Progenitor cell of endocrine pancreas (in vitro differentiated cells): ENCODE measurements at regions not wholly inside any gene's neighbourhood (a gene's known extent, or its start where the extent isn't known, plus 50 kb on each side); places are given as distances from the start of the nearest gene placed in this dataset.
"Not testable (repeated sequence)": the region's sequence is repeated elsewhere in the genome, so short reads cannot be mapped to it uniquely, and the experiment has no call there.

Source experiments
- DNase-seq: peaks from one replicate; pipeline ENCODE4 v3.0.0; 2021; ENCODE audit warnings: low spot score; ENCODE audit not compliant: unreplicated experiment
- H3K27ac Mint-ChIP-seq: 2 replicates; pipeline ENCODE4 v1.8.0; 2021; ENCODE audit warnings: mild to moderate bottlenecking, moderate library complexity, mixed read lengths
- H3K27me3 Mint-ChIP-seq: 2 replicates; pipeline ENCODE4 v1.8.0; 2021; ENCODE audit warnings: mixed read lengths
- H3K36me3 Mint-ChIP-seq: 2 replicates; pipeline ENCODE4 v1.8.0; 2022; ENCODE audit warnings: mixed read lengths; ENCODE audit not compliant: insufficient read depth
- H3K4me1 Mint-ChIP-seq: 2 replicates; pipeline ENCODE4 v1.8.0; 2021; ENCODE audit warnings: low read depth, mixed read lengths
- H3K4me3 Mint-ChIP-seq: 2 replicates; pipeline ENCODE4 v1.8.0; 2021; ENCODE audit warnings: low read depth, mild to moderate bottlenecking, moderate library complexity, mixed read lengths
- H3K9me3 Mint-ChIP-seq: 2 replicates; pipeline ENCODE4 v1.8.0; 2021; ENCODE audit warnings: low read depth, mixed read lengths
- TF ChIP-seq, protein P1 (sequence below): fragments of 200-600 bp; sonication (generic); IDR thresholded peaks from one replicate; pipeline ENCODE4 v1.5.0; 2021; ENCODE audit warnings: antibody characterized with exemption, mild to moderate bottlenecking; ENCODE audit not compliant: unreplicated experiment

DNA sequence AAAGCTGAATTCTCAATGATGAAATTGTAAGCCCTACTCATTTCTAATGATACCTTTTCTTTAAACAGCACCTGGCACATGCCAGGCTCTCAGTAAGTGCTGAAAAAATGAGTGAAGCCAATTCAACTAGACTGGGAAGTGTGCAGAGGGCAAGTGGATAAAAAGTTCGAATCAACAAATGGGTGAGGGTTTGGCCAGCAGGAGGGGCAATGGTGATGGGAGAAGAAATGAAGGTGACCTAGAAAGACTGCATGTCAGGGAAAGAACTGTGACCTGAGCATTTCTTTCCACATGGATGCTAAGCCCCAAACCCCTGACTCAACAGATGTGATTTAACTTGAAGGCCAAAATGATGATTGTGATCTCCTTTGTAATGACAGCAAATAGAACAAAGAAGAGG is 54.6 kb downstream of the DKK1 start:
- DNase-seq = no peak
- Mint-ChIP-seq H3K4me1 (no peaks in the 10 kb centered on the region), H3K9me3 (peaks cover 10% of the 10 kb centered on the region), H3K4me3 (no peak overlapping the region), H3K36me3 (peaks cover 1% of the 10 kb centered on the region), H3K27ac (no peak overlapping the region), H3K27me3 (no peaks in the 10 kb centered on the region)
- TF ChIP-seq, protein P1, sequence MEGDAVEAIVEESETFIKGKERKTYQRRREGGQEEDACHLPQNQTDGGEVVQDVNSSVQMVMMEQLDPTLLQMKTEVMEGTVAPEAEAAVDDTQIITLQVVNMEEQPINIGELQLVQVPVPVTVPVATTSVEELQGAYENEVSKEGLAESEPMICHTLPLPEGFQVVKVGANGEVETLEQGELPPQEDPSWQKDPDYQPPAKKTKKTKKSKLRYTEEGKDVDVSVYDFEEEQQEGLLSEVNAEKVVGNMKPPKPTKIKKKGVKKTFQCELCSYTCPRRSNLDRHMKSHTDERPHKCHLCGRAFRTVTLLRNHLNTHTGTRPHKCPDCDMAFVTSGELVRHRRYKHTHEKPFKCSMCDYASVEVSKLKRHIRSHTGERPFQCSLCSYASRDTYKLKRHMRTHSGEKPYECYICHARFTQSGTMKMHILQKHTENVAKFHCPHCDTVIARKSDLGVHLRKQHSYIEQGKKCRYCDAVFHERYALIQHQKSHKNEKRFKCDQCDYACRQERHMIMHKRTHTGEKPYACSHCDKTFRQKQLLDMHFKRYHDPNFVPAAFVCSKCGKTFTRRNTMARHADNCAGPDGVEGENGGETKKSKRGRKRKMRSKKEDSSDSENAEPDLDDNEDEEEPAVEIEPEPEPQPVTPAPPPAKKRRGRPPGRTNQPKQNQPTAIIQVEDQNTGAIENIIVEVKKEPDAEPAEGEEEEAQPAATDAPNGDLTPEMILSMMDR = no peak

DNA sequence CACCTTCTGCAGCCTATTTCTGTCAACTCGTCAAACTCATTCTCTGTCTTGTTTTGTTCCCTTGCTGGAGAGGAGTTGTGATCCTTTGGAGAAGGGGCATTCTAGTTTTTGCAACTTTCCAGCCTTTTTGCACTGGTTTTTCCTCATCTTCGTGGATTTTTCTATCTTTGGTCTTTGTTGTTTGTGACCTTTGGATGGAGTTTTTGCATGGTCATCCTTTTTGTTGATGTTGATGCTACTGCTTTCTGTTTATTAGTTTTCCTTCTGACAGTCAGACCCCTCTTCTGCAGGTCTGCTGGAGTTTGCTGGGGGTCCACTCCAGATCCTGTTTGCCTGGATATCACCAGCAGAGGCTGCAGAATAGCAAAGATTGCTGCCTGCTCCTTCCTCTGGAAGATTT is 60.1 kb downstream of the DKK1 start:
- H3K27ac Mint-ChIP-seq, H3K9me3 Mint-ChIP-seq, DNase-seq, H3K36me3 Mint-ChIP-seq, H3K27me3 Mint-ChIP-seq, H3K4me3 Mint-ChIP-seq: not testable (repeated sequence)
- peaks cover 29% of the 10 kb centered on the region for H3K4me1 Mint-ChIP-seq

DNA sequence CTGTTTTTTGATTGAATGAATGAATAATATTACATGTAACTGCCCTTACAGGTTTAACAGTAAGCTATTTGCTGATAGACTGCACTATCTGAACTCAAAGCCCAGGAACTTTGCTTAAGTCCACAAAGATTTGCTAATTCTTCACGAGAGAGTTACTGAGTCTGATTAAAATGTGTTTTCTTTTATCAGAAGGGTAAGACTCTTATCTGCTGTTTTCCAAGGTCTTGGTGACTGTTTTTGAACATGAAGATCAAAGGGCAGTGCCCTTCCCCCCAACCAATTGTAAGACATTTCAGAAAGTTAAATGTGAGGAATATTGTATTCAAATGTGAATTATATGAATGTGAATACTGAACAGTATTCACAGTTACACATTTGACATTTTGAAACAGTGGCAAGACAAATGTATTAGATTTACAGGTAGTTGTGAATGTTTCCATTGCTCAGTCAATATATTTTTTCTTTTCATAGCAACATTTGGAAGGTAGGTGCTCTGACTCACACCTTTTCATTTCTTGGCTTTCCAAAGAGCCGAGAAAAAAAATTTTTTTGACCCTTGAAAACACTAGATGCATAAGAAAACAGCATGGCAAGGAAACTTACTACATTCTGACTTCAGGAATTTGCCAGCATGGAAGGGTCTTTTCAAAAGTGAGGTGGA is 62.7 kb downstream of the DKK1 start:
- no peak overlapping the region for H3K4me3 Mint-ChIP-seq
- TF ChIP-seq, protein P1 = no peak

DNA sequence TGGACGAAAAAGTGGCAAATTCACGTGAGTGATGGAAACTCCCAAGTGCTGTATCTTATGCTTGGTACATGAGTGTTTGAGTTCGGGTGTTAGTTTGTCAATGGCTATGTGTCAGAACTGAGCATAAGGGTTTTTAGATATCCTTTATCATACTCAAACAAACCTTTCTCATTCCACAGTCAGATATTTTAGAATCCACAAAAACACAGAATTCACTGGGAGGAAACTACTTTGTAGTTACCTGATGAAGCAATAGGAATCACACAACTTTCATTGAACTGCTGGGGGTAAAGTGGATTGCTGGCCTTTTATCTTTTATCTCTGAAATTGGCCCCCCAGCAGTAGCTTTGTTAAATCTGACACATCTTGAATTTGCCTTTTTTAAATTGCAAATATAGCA is 64.0 kb downstream of the DKK1 start:
- TF ChIP-seq, protein P1 = no peak
- DNase-seq = no peak
- Mint-ChIP-seq H3K9me3 (peaks cover 6% of the 10 kb centered on the region), H3K27me3 (no peaks in the 10 kb centered on the region), H3K27ac (no peak overlapping the region), H3K4me3 (no peak overlapping the region), H3K36me3 (peaks cover 2% of the 10 kb centered on the region), H3K4me1 (peaks cover 30% of the 10 kb centered on the region)

More for the DNA sequence above, 62.7 kb downstream of the DKK1 start:
- DNase-seq = no peak
- H3K27me3 Mint-ChIP-seq = no peaks in the 10 kb centered on the region
- peaks cover 30% of the 10 kb centered on the region for H3K4me1 Mint-ChIP-seq
- no peak overlapping the region for H3K27ac Mint-ChIP-seq
- peaks cover 2% of the 10 kb centered on the region for H3K36me3 Mint-ChIP-seq
- H3K9me3 Mint-ChIP-seq = peaks cover 6% of the 10 kb centered on the region

DNA sequence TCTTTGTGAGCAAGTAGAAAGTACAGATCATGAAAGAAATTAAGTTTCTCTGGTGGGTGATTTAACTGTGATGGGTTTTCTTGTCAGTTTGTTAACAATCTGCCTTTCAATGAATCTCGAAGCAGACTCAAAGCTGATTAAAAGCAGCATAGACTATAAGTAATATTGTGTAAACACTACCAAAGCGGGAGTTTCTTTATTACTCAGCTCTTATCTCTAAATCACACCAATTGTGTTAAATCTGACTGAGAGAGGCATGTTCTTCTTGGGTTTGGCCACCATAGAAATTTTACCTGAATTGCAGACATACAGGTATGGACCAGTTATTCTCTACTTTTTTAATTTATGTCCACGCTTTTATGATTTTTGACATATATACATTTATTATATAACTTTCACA is 65.2 kb downstream of the DKK1 start:
- DNase-seq = no peak
- Mint-ChIP-seq H3K4me3 (no peak overlapping the region), H3K9me3 (no peaks in the 10 kb centered on the region), H3K27ac (no peak overlapping the region), H3K27me3 (no peaks in the 10 kb centered on the region), H3K4me1 (peaks cover 30% of the 10 kb centered on the region), H3K36me3 (no peaks in the 10 kb centered on the region)
- TF ChIP-seq, protein P1 = no peak

DNA sequence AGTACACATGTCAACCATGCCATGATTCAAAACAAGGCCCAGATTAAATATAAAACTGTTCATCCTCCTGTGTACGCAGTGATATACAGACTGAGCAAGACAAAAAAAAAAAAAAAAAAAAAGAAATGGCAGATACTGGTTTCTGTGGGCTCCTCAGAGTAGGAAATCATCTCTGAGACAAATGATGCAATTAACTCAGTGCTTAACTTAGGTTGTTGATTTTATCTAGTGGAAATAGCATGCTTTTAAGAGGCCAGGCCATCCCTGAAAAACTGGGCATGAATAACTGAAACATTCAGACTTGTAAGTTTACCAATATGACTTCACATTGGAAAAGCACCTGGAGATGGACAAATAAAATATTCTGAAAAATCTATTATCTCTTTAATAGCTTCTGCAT is 69.0 kb downstream of the DKK1 start:
- TF ChIP-seq, protein P1 = no peak
- Mint-ChIP-seq H3K36me3 (no peaks in the 10 kb centered on the region), H3K27ac (no peak overlapping the region), H3K4me1 (peaks cover 9% of the 10 kb centered on the region), H3K4me3 (no peak overlapping the region), H3K27me3 (no peaks in the 10 kb centered on the region), H3K9me3 (no peaks in the 10 kb centered on the region)
- DNase-seq = no peak
